ENCODE measurements at regions not wholly inside any gene's neighbourhood (a gene's known extent, or its start where the extent isn't known, plus 50 kb on each side); places are given as distances from the start of the nearest gene placed in this dataset.

DNA sequence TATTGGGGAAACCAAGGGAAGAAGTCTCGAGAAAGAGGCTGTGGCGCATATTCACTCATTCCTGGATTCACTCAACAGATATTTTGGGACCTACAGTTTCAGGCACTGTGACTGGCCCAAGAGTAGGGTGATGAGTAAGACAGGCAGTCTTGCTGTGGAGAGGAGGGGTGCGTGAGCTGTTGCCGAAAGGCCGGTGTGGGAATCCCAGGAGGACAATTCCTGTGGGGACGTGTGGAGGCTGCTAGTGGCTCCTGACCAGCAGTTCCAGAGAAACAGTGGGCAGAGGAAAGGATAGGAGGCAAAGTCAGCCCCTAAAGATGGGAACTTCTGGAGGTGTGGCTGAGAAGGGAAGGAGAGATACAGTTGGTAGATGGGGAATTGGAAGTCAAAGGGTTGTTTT, 59.3 kb upstream of the GRB10 start:
- Histone ChIP-seq H3K27ac (ENCODE audit: low read depth, low read length, severe bottlenecking) (no peak overlapping the region), H3K4me3 (ENCODE audit: extremely low read depth, insufficient read depth, low read length, poor library complexity, severe bottlenecking) (no peak overlapping the region), H3K9me3 (ENCODE audit: control insufficient read depth, low read length) (no peaks in the 10 kb centered on the region), H3K36me3 (ENCODE audit: control insufficient read depth, insufficient read depth, low read length) (no peaks in the 10 kb centered on the region), H3K4me1 (ENCODE audit: control insufficient read depth, insufficient read depth, low read length, poor library complexity, severe bottlenecking) (no peaks in the 10 kb centered on the region)
- 96% methylated on average over 4 to 6 of the region's 6 CpGs for WGBS, 2 experiments (ENCODE audit: insufficient coverage in 2 of 2)

DNA sequence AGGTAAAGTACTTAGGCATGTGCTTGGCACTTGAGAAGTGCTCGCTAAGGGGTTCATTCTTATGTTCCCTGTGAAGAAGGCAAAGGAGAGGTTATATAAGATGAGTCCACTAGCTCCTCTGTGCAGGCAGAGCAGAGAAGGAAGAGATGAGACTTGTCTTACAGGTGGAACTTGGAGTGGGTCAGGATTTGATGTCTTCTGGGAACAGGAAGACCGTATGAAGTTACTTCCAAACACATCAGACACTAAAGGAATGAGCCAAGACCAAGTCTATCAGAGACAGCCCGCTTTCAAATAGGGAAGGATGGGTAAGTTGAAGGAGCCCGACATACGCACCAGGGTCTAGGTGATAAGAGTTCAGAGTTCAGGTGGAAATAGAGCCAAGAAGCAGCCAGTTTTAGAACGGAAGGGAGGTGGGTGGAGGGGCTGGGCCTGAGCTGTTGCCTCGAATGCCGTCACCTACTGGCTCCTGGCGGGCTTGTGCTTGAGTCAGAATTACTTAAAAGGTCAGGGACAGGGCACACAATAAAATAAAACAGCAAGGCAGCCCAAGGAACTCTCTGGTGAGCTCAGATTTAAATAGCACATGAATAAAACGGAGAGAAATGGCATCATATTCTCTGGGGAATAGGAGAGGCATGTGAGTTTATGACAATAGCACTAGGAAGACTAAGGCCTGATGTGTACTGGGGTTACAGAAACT, 56.1 kb upstream of the GRB10 start:
- H3K36me3 ChIP-seq (ENCODE audit: control insufficient read depth, insufficient read depth, low read length), result no peaks in the 10 kb centered on the region
- no peak overlapping the region for H3K4me3 ChIP-seq (ENCODE audit: extremely low read depth, insufficient read depth, low read length, poor library complexity, severe bottlenecking)
- no peaks in the 10 kb centered on the region for H3K4me1 ChIP-seq (ENCODE audit: control insufficient read depth, insufficient read depth, low read length, poor library complexity, severe bottlenecking)
- H3K9me3 ChIP-seq (ENCODE audit: control insufficient read depth, low read length), result no peaks in the 10 kb centered on the region
- H3K27ac ChIP-seq (ENCODE audit: low read depth, low read length, severe bottlenecking), result no peak overlapping the region
- WGBS, 2 experiments (ENCODE audit: insufficient coverage in 2 of 2), result 71 to 80% methylated on average over 7 to 9 of the region's 10 CpGs

DNA sequence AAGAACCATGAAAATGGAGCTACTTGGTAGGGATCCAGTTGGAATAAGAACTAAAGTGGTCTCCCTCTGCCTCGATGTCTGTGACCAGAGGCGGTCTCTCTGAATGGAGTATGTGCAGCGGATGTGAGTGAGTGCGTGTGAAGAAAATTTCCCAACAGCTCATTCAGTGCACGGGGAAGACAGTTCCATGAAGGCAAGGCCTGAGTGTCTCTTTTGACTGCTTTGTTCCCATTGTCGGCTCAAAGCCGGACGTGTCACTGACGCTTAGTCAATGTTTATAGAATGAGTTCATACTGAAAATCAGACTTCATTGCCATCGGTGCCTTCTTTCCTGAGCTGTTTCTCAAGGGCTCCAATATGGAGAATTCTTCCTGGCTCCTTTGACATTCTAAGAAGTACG, 55.3 kb upstream of the GRB10 start:
- WGBS, 2 experiments (ENCODE audit: insufficient coverage in 2 of 2), result 93 to 96% methylated on average over 10 to 11 of the region's 11 CpGs
- no peak overlapping the region for H3K27ac ChIP-seq (ENCODE audit: low read depth, low read length, severe bottlenecking)
- peaks cover 5% of the 10 kb centered on the region for H3K4me1 ChIP-seq (ENCODE audit: control insufficient read depth, insufficient read depth, low read length, poor library complexity, severe bottlenecking)
- no peaks in the 10 kb centered on the region for H3K9me3 ChIP-seq (ENCODE audit: control insufficient read depth, low read length)
- no peaks in the 10 kb centered on the region for H3K36me3 ChIP-seq (ENCODE audit: control insufficient read depth, insufficient read depth, low read length)
- no peak overlapping the region for H3K4me3 ChIP-seq (ENCODE audit: extremely low read depth, insufficient read depth, low read length, poor library complexity, severe bottlenecking)

DNA sequence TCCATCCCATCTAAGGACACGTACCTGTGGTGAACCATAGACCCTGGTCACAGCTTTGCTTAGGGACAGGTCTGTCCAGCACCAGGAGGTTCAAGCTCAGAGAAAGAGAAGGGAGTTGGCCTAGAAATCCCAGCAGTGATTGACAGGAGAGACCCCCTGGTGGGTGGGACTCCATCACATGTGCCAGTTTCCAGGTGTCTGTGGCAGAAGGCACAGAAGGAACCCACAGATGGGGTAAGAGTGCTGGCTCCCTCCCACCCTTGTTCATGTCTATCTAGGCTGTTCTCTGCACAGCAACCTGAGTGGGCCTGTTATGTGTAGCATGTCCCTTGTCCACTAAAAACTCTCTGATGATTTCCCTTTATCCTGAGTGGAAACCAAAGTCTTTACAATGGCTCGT, 54.0 kb upstream of the GRB10 start:
- H3K4me1 ChIP-seq (ENCODE audit: control insufficient read depth, insufficient read depth, low read length, poor library complexity, severe bottlenecking), result peaks cover 8% of the 10 kb centered on the region
- no peak overlapping the region for H3K4me3 ChIP-seq (ENCODE audit: extremely low read depth, insufficient read depth, low read length, poor library complexity, severe bottlenecking)
- H3K36me3 ChIP-seq (ENCODE audit: control insufficient read depth, insufficient read depth, low read length), result no peaks in the 10 kb centered on the region
- no peak overlapping the region for H3K27ac ChIP-seq (ENCODE audit: low read depth, low read length, severe bottlenecking)
- 75 to 85% methylated on average over 1 to 2 of the region's 2 CpGs for WGBS, 2 experiments (ENCODE audit: insufficient coverage in 2 of 2)
- H3K9me3 ChIP-seq (ENCODE audit: control insufficient read depth, low read length), result no peaks in the 10 kb centered on the region

DNA sequence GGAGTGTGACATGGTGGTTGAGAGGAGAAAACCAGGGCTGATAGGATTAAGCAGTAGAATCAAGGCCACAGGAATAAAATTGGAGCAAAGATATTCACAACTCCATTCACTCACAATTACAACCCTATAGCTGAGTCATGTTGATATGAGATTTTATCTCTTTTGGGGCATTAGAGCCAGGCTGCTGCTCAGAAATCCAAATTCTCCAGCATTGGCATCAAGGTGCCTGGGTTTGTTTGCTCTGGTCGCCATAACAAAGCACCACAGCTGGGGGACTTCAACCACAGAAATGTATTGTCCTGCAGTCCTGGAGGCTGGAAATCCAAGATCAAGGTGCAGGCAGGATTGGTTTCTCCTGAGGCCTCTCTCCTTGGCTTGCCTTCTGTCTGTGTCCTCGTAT, 52.5 kb upstream of the GRB10 start:
- Histone ChIP-seq H3K36me3 (ENCODE audit: control insufficient read depth, insufficient read depth, low read length) (no peaks in the 10 kb centered on the region), H3K9me3 (ENCODE audit: control insufficient read depth, low read length) (no peaks in the 10 kb centered on the region), H3K27ac (ENCODE audit: low read depth, low read length, severe bottlenecking) (no peak overlapping the region), H3K4me3 (ENCODE audit: extremely low read depth, insufficient read depth, low read length, poor library complexity, severe bottlenecking) (no peak overlapping the region), H3K4me1 (ENCODE audit: control insufficient read depth, insufficient read depth, low read length, poor library complexity, severe bottlenecking) (peaks cover 8% of the 10 kb centered on the region)
- 96 to 100% methylated on average over 2 of the region's 2 CpGs for WGBS, 2 experiments (ENCODE audit: insufficient coverage in 2 of 2)

DNA sequence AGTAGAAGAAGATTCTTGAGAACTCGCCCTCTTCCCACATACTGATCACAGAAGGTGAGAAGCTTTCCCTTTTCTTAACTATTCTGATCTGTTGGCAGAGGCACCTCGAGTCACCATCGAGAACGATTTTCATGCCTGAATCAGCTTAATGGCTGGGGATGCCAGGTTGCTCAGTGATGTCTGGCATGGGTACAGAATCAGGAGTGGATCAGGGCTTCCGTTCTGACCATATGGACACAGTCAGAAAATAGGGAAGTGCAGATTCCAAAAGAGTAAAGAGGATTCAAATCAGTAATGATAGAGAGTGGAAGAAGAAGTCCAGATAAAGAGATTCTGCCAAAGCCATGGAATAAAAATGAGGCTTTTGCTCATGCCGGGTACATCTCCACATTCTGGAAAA, 52.0 kb upstream of the GRB10 start:
- Histone ChIP-seq H3K9me3 (ENCODE audit: control insufficient read depth, low read length) (no peaks in the 10 kb centered on the region), H3K27ac (ENCODE audit: low read depth, low read length, severe bottlenecking) (no peak overlapping the region), H3K4me3 (ENCODE audit: extremely low read depth, insufficient read depth, low read length, poor library complexity, severe bottlenecking) (no peak overlapping the region), H3K4me1 (ENCODE audit: control insufficient read depth, insufficient read depth, low read length, poor library complexity, severe bottlenecking) (peaks cover 8% of the 10 kb centered on the region), H3K36me3 (ENCODE audit: control insufficient read depth, insufficient read depth, low read length) (no peaks in the 10 kb centered on the region)
- 94% methylated on average over 5 of the region's 6 CpGs for whole genome bisulfite sequencing, 2 experiments (ENCODE audit: insufficient coverage in 2 of 2)

DNA sequence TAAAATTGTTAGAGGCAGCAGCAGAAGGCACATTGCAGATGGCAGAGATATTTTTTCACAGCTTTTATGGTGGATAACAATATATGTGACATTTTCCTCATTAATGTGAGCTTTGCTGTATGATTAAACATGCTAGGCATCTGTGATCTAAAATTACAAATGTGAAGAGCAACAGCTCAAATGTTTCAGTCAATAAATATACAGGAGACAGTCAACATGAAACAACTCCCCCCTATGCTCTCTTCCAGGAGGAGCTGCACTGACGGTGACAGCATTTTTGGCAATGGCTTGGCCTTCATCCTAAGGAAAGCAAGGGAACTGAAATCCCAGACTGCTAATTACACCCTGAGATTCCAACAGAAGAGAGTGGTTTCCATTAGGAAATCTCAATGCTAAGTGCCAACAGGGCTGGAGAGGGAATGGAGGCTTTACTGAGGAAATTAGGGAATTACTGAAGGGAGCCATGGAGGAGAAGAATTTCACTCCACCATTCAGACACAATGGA, 51.4 kb upstream of the GRB10 start:
- H3K4me1 ChIP-seq (ENCODE audit: control insufficient read depth, insufficient read depth, low read length, poor library complexity, severe bottlenecking), result peaks cover 8% of the 10 kb centered on the region
- no peaks in the 10 kb centered on the region for H3K9me3 ChIP-seq (ENCODE audit: control insufficient read depth, low read length)
- 80 to 100% methylated on average over 1 of the region's 1 CpG for WGBS, 2 experiments (ENCODE audit: insufficient coverage in 2 of 2)
- H3K4me3 ChIP-seq (ENCODE audit: extremely low read depth, insufficient read depth, low read length, poor library complexity, severe bottlenecking), result no peak overlapping the region
- H3K36me3 ChIP-seq (ENCODE audit: control insufficient read depth, insufficient read depth, low read length), result no peaks in the 10 kb centered on the region
- no peak overlapping the region for H3K27ac ChIP-seq (ENCODE audit: low read depth, low read length, severe bottlenecking)

DNA sequence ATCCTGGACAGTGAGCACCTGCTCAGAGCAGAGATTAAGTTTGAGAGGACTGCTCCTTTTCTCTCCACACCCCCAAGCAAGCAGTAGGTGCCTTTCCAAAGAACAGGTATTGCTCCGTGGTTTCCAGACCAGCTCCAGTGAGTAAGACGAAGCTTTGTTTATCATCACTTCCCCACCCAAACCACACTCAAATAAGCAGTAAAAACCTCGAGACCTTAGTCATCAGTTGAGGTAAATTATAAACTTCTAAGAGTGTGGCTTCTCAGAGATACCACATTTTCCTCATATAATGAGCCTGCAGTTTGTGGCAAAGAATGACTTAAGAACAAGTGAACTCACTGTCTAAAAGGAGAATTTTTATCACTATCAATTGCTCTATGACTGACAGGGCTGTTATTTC, 50.0 kb upstream of the GRB10 start:
- Histone ChIP-seq H3K36me3 (ENCODE audit: control insufficient read depth, insufficient read depth, low read length) (no peaks in the 10 kb centered on the region), H3K9me3 (ENCODE audit: control insufficient read depth, low read length) (no peaks in the 10 kb centered on the region), H3K4me1 (ENCODE audit: control insufficient read depth, insufficient read depth, low read length, poor library complexity, severe bottlenecking) (peaks cover 8% of the 10 kb centered on the region), H3K27ac (ENCODE audit: low read depth, low read length, severe bottlenecking) (no peak overlapping the region), H3K4me3 (ENCODE audit: extremely low read depth, insufficient read depth, low read length, poor library complexity, severe bottlenecking) (no peak overlapping the region)
- WGBS, 2 experiments (ENCODE audit: insufficient coverage in 2 of 2), result 83% methylated on average over 1 of the region's 3 CpGs; no CpG with 5 or more reads in 1 of the 2 experiments
